Epidermal melanocyte (primary cell): ENCODE measurements at regions not wholly inside any gene's neighbourhood (a gene's known extent, or its start where the extent isn't known, plus 50 kb on each side); places are given as distances from the start of the nearest gene placed in this dataset.

Experiments
- DNase-seq: peaks from one replicate; pipeline ENCODE4 v3.0.0; 2011; ENCODE audit warnings: low spot score; ENCODE audit not compliant: insufficient read length

DNA sequence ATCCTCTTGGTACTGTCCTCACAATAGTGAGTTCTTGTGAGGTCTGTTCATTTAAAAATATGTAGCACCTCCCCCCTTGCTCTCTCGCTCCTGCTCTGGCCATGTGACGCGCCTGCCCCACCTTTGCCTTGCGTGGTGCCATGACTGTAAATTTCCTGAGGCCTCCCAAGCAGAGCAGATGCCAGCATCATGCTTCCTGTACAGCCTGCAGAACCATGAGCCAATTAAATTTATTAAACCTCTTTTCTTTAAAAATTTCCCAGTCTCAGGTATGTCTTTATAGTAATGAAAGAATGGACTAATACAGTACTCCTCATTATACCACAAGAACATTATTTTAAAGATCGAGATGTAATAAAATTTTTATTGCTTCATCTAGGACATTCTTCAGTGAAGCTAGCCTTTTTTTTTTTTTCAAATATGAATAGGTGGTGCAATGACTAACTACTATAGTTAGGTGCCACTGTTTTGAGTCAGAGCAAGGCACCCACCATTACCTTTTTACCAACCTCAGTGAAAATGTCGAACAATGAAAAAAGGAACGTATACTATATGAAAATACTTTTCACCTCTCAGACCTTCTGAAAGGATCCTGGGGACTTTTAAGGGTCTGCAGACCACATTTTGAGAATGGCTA is 191.1 kb upstream of the SGK1 start:
- DNase-seq, result no peak

DNA sequence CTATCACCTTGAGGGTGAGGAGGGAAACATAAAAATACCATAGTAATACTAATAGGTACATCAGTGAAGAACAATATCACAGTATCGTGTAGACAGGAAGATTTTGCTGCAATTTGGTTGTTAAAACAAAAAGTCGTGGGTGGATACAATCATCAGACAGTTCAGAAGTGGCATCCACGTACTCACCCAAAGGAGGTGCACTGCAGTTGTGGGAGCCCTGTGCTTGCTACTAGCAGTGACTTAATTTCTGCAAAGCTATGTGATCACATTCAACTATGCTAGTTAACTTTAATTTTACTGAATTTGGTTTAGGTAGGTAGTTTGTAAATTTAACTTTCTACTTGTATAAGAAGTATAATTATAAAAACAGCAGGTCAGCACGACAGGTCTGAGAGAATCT is 188.2 kb upstream of the SGK1 start:
- no peak for DNase-seq

DNA sequence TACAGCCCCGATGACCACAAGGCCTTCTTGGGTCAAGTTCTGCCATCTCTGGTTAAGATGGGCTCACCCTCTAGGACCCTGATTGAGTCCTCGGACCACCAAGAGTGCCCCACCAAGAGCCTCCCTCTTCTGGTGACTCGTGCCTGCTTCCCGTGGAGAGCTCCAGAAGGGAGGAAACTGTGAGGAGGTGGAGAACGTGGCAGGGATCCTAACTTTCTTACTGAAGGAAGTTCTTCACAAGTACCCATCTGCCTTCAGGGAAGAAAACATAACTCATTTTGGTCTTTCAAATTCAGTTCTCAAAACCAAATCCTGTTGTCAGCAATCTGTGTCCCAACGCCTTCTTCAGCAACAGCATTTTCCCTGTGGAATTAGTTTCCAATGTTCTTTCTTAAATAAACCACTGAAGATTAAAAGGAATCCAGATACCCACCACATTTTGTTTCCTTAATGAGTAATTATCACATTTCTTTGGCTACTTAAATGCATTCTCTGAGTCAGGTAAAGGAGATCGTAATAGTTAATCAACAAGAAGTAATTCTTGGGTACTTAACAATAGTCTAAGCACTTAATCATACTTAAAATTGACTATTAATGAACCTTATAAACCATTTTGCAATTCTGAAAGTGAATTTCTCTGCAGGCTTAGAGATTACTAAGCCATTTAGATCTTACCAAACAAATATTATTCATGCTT is 185.8 kb upstream of the SGK1 start:
- DNase-seq, result no peak

DNA sequence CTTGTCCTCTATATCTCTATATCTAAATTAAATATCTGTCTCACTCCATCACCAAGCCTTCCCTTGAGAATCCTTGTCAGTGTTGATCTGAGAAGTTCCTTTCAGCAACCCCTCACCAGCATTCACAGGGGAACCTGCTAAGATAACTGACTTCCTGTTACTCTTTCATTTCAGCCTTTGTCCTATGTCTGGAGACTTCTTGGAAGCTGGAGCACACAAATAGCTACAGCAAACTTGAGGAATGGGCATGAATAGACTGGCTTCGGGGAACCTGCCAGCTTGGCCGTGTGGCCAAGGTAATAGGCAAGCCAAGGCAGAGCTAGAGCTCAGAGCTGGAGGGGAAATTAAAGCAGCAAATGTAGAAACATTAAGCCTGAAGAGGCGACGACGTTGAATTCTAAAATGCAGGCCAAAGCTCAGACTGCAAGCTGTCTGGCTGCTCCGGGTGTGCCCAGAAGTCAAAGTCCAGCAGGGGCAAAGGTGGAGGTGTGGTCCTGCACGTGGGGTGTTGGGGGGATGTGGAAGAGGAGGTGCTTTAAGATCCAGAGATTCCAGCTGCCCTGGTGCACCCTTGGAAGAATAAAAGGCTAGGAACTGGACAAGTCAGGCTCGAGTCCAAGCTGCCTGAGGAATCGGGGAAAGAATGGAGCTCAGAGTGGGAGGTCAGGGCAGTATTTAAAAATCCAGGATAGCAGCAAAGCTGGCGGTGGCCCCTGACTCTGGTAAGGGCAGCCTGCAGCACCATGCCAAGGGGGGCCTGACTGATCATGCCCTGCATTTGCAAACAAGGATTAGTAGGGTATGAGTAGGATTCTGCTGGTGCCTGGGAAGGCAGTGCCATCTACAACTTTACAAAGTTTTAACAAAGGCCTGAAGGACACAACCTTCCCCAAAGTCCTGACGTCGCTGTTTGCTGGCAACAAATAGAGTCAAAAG is 185.0 kb upstream of the SGK1 start:
- DNase-seq, result no peak

DNA sequence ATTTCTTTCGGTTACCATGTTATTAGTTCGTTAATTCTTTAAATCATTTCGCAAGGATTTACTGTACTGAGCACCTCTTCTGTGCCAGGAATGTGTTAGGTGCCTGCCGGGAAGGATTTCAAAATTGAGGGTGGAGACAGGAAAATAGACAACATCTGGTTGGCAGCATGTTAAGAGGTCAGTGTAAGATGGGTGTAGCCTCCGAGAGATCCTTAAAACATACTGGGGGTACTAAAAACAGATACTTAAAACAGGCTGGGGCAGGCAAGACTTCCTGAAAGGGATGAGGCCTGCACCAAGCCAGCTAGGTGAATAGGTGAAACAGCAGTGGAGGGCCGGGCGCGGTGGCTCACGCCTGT is 178.0 kb upstream of the SGK1 start:
- no peak for DNase-seq

DNA sequence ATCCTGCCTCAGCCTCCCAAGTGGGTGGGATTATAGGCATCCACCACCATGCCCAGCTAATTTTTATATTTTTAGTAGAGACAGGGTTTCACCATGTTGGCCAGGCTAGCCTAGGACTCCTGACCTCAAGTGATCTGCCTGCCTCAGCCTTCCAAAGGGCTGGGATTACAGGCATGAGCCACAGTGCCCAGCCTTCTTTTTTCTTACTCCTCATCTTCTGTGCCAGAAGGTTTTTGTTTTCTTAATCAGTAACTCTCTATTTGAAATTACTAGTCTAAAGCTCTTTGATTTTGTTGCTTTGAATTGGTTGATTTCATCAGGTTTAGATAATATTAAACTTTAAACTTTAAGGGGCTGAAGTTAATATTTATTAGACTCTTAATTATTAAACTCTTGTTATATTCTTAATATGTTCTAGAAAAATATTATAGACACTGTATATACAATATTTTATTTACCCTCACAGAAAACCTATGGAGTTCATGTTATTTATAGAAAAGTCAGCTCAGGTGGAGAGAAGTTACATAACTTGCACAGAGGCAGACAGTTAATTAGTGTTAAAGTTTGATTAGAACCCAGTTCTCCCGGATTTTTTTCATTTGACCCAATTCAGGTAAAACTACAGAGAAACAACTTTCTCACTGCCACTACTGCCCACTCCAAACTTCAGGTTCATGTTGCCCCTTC is 177.4 kb upstream of the SGK1 start:
- DNase-seq, result no peak

DNA sequence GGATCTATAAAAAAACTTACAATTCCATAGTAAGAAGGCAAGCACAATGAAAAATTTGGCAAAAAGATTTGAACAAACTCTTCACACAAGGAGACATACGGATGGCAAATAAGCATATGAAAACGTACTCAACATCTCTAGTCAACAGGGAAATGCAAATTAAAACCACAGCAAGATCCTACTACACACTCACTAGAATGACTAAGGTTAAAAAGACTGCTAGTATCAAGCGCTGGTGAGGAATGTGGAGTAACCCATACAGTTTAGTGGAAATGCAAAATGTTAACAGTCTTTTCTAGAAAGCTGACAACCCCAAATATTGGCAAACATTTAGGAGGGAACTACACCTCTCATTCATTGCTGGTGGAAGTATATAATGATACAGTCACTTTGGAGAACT is 175.9 kb upstream of the SGK1 start:
- no peak for DNase-seq

DNA sequence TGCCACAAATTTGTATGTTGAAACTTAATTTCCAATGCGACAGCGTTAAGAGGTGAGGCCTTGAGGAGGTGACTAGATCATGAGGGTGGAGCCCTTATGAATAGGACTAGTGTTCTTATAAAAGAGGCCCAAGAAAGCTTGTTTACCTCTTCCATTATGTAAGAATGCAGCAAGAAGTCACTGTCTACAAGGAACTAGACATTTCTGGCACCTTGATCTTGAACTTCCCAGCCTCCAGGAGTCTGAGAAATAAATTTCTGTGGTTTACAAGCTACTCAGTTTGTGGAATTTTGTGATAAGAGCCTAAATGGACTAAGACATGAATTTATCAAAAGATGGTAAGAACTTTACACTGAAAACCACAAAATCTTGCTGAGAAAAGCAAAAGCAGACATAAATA is 173.6 kb upstream of the SGK1 start:
- DNase-seq, result no peak

DNA sequence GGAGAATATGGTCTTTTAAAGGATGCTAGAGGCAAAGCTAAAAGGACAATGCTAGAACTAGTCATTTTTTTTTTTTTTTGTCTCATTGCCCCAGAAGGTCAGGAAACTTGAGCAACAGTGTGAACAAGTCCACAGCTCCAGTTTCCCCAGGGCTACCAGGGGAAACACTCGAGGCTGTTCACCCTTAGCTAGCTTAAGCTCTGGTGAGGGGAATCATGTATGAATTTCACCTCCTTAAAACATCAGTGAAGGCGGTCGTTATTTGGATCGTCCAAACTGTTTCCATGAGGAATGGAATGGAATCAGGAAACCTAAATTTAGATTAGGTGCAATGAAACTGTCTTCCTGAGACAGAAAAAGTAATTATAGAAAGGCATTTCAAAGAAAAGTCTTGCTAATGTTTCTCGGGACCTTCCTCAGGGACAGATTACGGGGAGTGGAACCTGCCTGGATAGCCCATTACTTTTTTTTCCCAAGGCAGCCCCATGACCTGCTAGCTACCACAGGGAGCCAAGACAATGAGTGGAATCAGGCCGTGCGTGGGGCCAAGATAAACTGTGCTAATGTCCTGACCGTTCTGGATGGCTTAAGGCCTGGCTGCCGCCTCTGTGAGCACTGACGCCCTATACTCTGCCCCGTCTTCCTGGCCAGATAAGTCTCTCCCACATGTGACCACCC is 164.8 kb upstream of the SGK1 start:
- no peak for DNase-seq

DNA sequence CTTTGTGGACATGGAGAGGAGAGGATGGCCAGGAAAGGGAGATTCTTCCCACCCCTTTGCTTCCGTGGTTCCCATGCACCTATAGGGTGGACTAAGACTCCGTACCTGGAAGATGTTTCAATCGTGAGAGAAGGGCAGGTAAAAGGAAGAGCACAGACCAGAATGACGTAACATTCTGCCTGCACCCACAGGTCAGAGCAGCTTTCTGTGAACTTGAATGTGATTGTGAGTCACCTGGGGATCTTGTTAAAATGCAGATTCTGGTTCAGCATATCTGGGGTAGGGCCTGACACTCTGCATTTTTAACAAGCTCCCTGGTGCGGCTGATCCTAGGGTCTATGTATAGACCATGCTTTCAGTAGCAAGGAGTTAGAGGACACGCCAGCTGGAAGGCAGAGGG is 164.1 kb upstream of the SGK1 start:
- no peak for DNase-seq

DNA sequence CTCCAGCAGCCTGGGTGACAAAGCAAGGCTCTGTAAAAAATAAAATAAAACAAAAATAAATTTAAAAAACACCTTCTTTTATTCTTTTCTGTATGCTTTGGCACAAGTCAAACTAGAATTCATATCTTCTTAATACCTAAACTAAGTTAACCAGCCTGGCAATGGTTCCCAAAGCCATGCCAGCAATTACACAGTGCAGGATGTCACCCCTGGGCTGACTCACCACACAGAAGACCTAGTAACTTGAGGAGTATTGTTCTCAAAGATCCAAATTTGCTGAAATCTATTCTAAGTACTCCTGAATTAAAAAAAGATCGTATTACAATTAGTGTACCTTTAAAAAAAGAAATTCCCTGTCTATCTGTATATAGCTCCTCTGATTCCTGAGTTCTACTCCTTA is 162.7 kb upstream of the SGK1 start:
- no peak for DNase-seq

DNA sequence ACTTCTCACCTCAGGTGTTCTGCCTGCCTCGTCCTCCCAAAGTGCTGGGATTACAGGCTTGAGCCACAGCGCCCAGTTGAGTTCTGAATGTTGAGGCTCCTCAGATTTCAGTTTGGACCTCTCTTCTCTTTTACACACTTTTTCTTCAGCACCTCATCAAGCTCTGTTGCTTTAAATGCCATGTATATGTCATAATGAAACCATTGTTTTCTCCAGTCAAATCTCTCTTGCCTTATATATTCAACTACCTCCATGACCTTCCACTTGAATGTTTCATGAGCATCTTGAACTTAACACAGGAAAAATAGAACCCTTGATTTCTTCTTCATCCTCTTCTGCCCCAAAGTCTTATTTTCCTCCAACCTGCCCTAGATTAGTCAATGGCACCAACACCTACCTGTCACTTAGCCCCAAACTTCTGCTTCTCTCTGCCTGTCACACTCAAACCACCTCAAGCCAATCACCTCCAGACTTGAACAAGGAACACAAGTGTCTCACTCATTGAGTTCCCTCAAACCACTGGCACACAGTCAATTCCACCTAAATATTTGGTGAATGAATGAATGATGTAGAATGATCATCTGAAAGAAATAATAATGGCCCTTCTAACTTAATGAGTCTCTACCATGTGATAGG is 161.0 kb upstream of the SGK1 start:
- no peak for DNase-seq

DNA sequence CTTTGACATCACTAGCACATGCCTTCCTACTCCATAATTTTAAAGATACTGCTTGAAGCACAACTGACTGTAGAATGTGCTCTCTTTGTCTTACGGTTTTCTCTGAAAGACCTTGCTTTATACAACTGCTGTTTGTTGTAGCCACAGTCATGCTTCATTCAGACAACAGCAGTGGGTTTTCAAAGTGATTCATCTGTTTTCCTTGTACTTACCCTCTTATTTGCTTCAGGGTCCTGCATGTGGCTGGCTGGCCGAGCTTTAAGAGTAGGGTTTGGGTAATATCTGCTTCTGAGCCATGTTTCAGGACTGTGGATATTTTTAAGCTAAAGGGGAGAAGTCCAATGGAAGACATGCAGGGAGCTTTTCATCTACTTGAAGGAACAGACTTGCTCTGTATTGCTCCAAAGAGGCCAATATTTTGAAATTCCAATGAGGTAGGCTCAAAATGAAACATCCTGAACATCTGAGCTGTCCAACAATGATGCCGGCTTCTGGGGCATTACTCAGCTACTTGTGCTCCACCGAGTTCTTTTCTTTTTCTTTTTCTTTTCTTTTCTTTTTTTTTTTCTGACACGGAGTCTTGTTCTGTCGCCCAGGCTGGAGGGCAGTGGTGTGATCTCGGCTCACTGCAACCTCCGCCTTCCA is 160.2 kb upstream of the SGK1 start:
- DNase-seq, result no peak

DNA sequence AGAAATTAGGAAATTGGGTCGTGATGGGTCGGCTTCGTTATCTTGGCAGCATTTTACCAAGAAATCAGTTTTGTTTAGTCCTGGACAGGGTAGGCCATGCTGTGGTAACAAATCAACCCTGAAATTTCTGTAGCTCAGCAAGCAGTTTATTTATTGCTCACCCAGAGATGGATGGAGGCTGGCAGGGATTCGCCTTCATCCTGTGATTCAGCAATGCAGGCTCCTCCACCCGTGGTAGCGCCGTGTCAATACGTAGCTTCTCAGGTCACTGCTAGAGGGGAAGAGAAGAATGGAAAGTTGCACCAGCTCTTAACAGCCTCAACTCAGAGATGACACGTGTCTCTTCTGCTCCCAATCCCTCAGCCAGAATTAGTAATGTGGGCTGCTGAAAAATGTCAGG is 157.0 kb upstream of the SGK1 start:
- DNase-seq, result no peak

DNA sequence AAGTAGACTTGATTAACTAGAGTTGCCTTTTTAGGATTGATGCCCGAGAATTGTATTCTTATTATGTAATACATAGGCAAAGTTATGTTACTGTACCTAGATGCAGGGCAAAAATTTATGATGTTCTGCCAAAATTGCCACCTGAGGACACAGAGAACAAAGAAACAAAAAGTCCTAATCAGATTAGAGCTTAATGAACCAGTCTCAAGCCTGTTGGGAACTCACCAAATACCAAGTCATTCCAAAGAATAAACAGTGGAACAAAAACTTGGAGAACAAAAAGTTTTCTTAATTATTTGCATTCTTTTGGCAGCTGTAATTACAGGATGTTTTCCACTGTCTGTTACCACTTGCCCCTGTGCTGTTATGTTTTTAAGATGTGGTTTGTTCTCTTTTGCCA is 154.7 kb upstream of the SGK1 start:
- DNase-seq, result no peak

DNA sequence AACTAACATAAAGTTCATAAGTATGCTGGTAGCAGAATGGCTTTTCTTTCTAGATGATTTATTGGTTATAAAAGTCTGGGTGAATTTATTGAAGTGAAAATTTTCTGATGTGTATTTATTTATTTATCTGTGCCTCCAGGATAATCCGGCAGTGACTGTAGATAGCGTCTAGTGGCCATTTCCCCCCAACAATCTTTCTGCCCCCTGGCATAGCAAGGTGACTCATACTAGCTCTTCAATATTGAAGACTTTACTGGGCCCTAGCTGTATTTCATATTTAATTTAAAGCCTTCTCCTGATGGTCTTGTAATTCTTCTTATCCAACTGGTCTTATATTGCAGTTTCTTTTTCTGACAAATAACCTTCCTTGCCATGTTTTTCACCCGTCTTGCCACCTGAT is 154.1 kb upstream of the SGK1 start:
- DNase-seq, result no peak

DNA sequence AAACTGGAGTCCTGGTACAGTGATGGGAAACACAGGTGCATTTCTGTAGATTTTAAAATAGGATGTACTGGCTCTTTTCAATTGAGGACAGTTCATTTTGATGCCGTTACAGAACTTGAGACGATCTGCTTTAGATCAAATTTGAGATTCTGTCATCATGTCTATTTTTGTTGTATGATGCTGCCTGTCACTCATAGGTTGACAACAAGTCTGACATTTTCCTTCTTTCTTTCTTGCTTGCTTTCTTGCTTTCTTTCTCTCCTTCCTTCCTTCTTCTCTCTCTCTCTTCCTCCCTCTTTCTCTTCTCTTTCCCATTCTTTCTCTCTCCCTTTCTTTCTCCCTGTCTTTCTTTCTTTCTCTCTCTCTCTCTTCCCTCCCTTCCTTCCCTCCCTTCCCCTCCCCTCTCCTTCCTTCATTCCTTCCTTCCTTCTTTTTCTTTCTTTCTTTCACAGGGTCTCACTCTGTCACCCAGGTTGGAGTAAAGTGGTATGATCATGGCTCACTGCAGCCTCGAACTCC is 152.6 kb upstream of the SGK1 start:
- no peak for DNase-seq

DNA sequence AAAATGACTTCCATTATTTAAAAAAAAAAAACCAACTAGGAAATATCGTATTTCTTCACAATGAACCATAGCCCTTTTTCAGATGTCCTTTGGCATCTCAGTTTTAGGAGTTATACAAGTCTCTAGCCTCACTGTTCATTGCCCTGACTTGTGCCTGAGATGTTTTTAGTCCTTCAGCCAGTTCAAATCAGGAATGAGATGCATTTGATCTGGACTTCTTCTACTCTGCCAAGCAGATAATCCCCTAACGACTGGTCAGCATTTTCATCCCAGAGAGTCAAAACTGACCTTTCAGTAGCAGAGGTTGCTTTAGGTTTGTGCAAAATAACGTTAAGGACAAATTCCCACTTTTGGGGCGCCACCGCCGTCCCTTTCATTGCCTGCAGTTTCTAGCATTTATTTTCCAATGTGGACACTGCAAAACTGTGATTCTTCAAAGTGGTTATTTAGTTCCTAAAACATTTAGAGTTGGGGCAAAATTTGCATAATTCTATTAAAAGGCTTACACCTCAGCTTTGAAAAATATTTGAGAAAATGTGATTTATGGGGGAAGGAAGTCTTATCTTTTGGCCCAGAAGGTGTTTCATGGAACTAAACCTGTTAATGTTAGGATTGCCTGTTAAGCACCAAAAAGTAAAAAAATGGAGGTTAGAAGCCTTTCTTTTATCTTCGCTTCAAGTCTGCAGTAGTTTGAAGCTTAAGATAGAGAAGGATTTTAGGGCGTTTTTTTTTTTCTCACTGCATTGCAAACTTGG is 152.0 kb upstream of the SGK1 start:
- DNase-seq, result no peak

DNA sequence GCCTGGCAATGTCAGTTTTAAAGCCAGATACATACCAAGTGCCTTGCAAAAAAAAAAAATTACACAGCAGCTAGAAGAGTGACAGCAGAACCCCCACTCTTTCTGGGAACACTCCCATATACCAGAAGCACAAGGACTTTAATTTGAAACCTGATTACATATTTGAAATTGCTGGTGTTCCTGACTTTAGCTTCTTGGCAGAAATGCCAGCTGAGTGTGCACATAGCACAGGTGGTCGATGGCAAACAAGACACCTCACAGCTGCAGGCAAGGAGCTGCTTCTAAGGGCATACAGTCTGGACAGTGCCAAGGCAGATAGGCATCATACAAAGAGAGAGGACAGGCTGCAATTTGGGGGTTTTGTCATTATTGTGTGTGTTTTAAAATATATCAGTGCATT is 150.7 kb upstream of the SGK1 start:
- no peak for DNase-seq
